NCI-H1436 (cell line): ENCODE measurements at regions not wholly inside any gene's neighbourhood (a gene's known extent, or its start where the extent isn't known, plus 50 kb on each side); places are given as distances from the start of the nearest gene placed in this dataset.

ENCODE experiments used
- DNase-seq: peaks from one replicate; lab custom pipeline; 2025; lab: John Stamatoyannopoulos, UW

GRCh38 chr19:30897553-30897952 lies 451.7 kb downstream of the TSHZ3 start:
- DNase-seq, result no peak

GRCh38 chr19:30897034-30897433 lies 452.2 kb downstream of the TSHZ3 start:
- DNase-seq, result no peak

- no peak for DNase-seq
Observed at GRCh38 chr19:30896554-30896953, 452.7 kb downstream of the TSHZ3 start.

- DNase-seq, result no peak
Observed at GRCh38 chr19:30895946-30896345, 453.3 kb downstream of the TSHZ3 start.

- no peak for DNase-seq
Observed at GRCh38 chr19:30891051-30891450, 458.2 kb downstream of the TSHZ3 start.

GRCh38 chr19:30890033-30890432 lies 459.2 kb downstream of the TSHZ3 start:
- DNase-seq, result no peak

GRCh38 chr19:30888937-30889336 lies 460.3 kb downstream of the TSHZ3 start:
- DNase-seq, result no peak

GRCh38 chr19:30887042-30887441 lies 462.2 kb downstream of the TSHZ3 start:
- no peak for DNase-seq

GRCh38 chr19:30886222-30886621 lies 463.0 kb downstream of the TSHZ3 start:
- DNase-seq, result no peak

- no peak for DNase-seq
Observed at GRCh38 chr19:30884146-30884812, 465.0 kb downstream of the TSHZ3 start.

- no peak for DNase-seq
Observed at GRCh38 chr19:30883071-30883470, 466.2 kb downstream of the TSHZ3 start.

- no peak for DNase-seq
Observed at GRCh38 chr19:30882411-30883005, 466.7 kb downstream of the TSHZ3 start.

GRCh38 chr19:30881930-30882329 lies 467.3 kb downstream of the TSHZ3 start:
- no peak for DNase-seq

- no peak for DNase-seq
Observed at GRCh38 chr19:30881281-30881680, 468.0 kb downstream of the TSHZ3 start.

GRCh38 chr19:30880551-30880950 lies 468.7 kb downstream of the TSHZ3 start:
- DNase-seq, result no peak

- no peak for DNase-seq
Observed at GRCh38 chr19:30880151-30880550, 469.1 kb downstream of the TSHZ3 start.

- no peak for DNase-seq
Observed at GRCh38 chr19:30879736-30880135, 469.5 kb downstream of the TSHZ3 start.

- DNase-seq, result no peak
Observed at GRCh38 chr19:30879225-30879624, 470.0 kb downstream of the TSHZ3 start.

GRCh38 chr19:30878495-30878894 lies 470.7 kb downstream of the TSHZ3 start:
- DNase-seq, result no peak

- DNase-seq, result no peak
Observed at GRCh38 chr19:30877661-30878113, 471.5 kb downstream of the TSHZ3 start.

GRCh38 chr19:30873691-30874090 lies 475.5 kb downstream of the TSHZ3 start:
- DNase-seq, result no peak

- no peak for DNase-seq
Observed at GRCh38 chr19:30873003-30873402, 476.2 kb downstream of the TSHZ3 start.

- no peak for DNase-seq
Observed at GRCh38 chr19:30871979-30872378, 477.3 kb downstream of the TSHZ3 start.

- no peak for DNase-seq
Observed at GRCh38 chr19:30870876-30871275, 478.4 kb downstream of the TSHZ3 start.
